PC-9 (cell line): ENCODE measurements at regions not wholly inside any gene's neighbourhood (a gene's known extent, or its start where the extent isn't known, plus 50 kb on each side); places are given as distances from the start of the nearest gene placed in this dataset.

Experiments used
- EZH2 ChIP-seq: fragments of 200-600 bp; sonication (generic); IDR thresholded peaks from 2 replicates; pipeline ENCODE4 v1.8.0; 2017; ENCODE audit warnings: antibody characterized with exemption, low read depth
- TF ChIP-seq, protein P1 (sequence below): fragments of 200-600 bp; sonication (generic); conservative IDR thresholded peaks from 2 replicates; pipeline ENCODE4 v1.6.1; 2017; ENCODE audit warnings: mixed run types, antibody characterized with exemption, mild to moderate bottlenecking, moderate library complexity

- no peak for TF ChIP-seq EZH2
- TF ChIP-seq, protein P1, sequence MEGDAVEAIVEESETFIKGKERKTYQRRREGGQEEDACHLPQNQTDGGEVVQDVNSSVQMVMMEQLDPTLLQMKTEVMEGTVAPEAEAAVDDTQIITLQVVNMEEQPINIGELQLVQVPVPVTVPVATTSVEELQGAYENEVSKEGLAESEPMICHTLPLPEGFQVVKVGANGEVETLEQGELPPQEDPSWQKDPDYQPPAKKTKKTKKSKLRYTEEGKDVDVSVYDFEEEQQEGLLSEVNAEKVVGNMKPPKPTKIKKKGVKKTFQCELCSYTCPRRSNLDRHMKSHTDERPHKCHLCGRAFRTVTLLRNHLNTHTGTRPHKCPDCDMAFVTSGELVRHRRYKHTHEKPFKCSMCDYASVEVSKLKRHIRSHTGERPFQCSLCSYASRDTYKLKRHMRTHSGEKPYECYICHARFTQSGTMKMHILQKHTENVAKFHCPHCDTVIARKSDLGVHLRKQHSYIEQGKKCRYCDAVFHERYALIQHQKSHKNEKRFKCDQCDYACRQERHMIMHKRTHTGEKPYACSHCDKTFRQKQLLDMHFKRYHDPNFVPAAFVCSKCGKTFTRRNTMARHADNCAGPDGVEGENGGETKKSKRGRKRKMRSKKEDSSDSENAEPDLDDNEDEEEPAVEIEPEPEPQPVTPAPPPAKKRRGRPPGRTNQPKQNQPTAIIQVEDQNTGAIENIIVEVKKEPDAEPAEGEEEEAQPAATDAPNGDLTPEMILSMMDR = no peak
Measured at GRCh38 chr12:84136862-84137367, 775.7 kb downstream of the SLC6A15 start.
